ENCODE measurements at regions not wholly inside any gene's neighbourhood (a gene's known extent, or its start where the extent isn't known, plus 50 kb on each side); places are given as distances from the start of the nearest gene placed in this dataset.
"Not testable (repeated sequence)": the region's sequence is repeated elsewhere in the genome, so short reads cannot be mapped to it uniquely, and the experiment has no call there.

- no peak for DNase-seq
- intact Hi-C loops (cut with DNase I): no loop called here
These were observed 142.8 kb upstream of the RPL34 start for GRCh38 chr4:108477527-108478108.

GRCh38 chr4:108473163-108473720 is 147.1 kb upstream of the RPL34 start:
- DNase-seq: no peak
- intact Hi-C loops (cut with DNase I): no loop called here

- no peak for DNase-seq
- intact Hi-C loops (cut with DNase I): no loop called here
These were observed 153.2 kb upstream of the RPL34 start for GRCh38 chr4:108466936-108467902.

- DNase-seq: no peak
- intact Hi-C loops (cut with DNase I): no loop called here
These were observed 154.4 kb upstream of the RPL34 start for GRCh38 chr4:108465886-108466500.

- no peak for DNase-seq
- intact Hi-C loops (cut with DNase I): no loop called here
These were observed 161.7 kb upstream of the RPL34 start for GRCh38 chr4:108458681-108459080.

GRCh38 chr4:108454227-108454626 is 166.1 kb upstream of the RPL34 start:
- DNase-seq: no peak
- intact Hi-C loops (cut with DNase I): no loop called here

- DNase-seq: no peak
- intact Hi-C loops (cut with DNase I): no loop called here
These were observed 167.0 kb upstream of the RPL34 start for GRCh38 chr4:108453366-108453765.

GRCh38 chr4:108450236-108450898 is 170.0 kb upstream of the RPL34 start:
- intact Hi-C loops (cut with DNase I): no loop called here
- no peak for DNase-seq

GRCh38 chr4:108449129-108449528 is 171.2 kb upstream of the RPL34 start:
- intact Hi-C loops (cut with DNase I): no loop called here
- DNase-seq: no peak

- no peak for DNase-seq
- intact Hi-C loops (cut with DNase I): no loop called here
These were observed 173.8 kb upstream of the RPL34 start for GRCh38 chr4:108446556-108446955.

GRCh38 chr4:108445716-108446115 is 174.7 kb upstream of the RPL34 start:
- intact Hi-C loops (cut with DNase I): no loop called here
- no peak for DNase-seq

- DNase-seq: no peak
- intact Hi-C loops (cut with DNase I): no loop called here
These were observed 176.8 kb upstream of the RPL34 start for GRCh38 chr4:108443585-108443984.

- intact Hi-C loops (cut with DNase I): no loop called here
These were observed 186.5 kb upstream of the RPL34 start for GRCh38 chr4:108433832-108434231.

GRCh38 chr4:108433394-108433793 is 187.0 kb upstream of the RPL34 start:
- intact Hi-C loops (cut with DNase I); DNase-seq: not testable (repeated sequence)

More at GRCh38 chr4:108433832-108434231, 186.5 kb upstream of the RPL34 start:
- DNase-seq: no peak

- intact Hi-C loops (cut with DNase I): no loop called here
- DNase-seq: no peak
These were observed 188.0 kb upstream of the RPL34 start for GRCh38 chr4:108432418-108432817.

- intact Hi-C loops (cut with DNase I): no loop called here
- no peak for DNase-seq
These were observed 188.4 kb upstream of the RPL34 start for GRCh38 chr4:108431986-108432385.

GRCh38 chr4:108430921-108431320 is 189.5 kb upstream of the RPL34 start:
- DNase-seq: no peak
- intact Hi-C loops (cut with DNase I): no loop called here

- intact Hi-C loops (cut with DNase I): no loop called here
- DNase-seq: no peak
These were observed 190.7 kb upstream of the RPL34 start for GRCh38 chr4:108429662-108430061.

GRCh38 chr4:108428923-108429322 is 191.5 kb upstream of the RPL34 start:
- DNase-seq: no peak
- intact Hi-C loops (cut with DNase I): no loop called here
